ENCODE measurements at regions not wholly inside any gene's neighbourhood (a gene's known extent, or its start where the extent isn't known, plus 50 kb on each side); places are given as distances from the start of the nearest gene placed in this dataset.
"Not testable (repeated sequence)": the region's sequence is repeated elsewhere in the genome, so short reads cannot be mapped to it uniquely, and the experiment has no call there.

- TF ChIP-seq, protein P1, sequence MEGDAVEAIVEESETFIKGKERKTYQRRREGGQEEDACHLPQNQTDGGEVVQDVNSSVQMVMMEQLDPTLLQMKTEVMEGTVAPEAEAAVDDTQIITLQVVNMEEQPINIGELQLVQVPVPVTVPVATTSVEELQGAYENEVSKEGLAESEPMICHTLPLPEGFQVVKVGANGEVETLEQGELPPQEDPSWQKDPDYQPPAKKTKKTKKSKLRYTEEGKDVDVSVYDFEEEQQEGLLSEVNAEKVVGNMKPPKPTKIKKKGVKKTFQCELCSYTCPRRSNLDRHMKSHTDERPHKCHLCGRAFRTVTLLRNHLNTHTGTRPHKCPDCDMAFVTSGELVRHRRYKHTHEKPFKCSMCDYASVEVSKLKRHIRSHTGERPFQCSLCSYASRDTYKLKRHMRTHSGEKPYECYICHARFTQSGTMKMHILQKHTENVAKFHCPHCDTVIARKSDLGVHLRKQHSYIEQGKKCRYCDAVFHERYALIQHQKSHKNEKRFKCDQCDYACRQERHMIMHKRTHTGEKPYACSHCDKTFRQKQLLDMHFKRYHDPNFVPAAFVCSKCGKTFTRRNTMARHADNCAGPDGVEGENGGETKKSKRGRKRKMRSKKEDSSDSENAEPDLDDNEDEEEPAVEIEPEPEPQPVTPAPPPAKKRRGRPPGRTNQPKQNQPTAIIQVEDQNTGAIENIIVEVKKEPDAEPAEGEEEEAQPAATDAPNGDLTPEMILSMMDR (IDR thresholded peaks at IDR 0.05 in 8 of 11, conservative IDR thresholded peaks at IDR 0.05 in 3 of 11) = not testable (repeated sequence)
- TF ChIP-seq POLR2AphosphoS5, POLR2A (IDR thresholded peaks at IDR 0.05): not testable (repeated sequence)
Measured at GRCh38 chr17:68109404-68109803, 73.9 kb downstream of the KPNA2 start.

Data from spleen (tissue), 7 donors.